ENCODE measurements at regions not wholly inside any gene's neighbourhood (a gene's known extent, or its start where the extent isn't known, plus 50 kb on each side); places are given as distances from the start of the nearest gene placed in this dataset.
"Not testable (repeated sequence)": the region's sequence is repeated elsewhere in the genome, so short reads cannot be mapped to it uniquely, and the experiment has no call there.

DNA sequence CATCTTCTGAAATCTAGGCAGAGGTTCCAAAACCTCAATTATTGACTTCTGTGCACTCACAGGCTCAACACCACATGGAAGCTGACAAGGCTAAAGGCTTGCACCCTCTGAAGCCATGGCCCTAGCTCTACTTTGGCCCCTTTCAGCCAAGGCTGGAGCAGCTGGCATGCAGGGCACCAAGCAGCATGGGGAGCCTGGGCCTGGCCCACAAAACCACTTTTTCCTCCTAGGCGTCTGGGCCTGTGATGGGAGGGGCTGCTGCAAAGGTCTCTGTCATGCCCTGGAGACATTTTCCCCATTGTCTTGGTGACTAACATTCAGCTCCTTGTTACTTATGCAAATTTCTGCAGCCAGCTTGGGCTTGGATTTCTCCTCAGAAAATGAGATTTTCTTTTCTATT, 123.5 kb upstream of the MEOX2 start:
- TF ChIP-seq, protein P1, sequence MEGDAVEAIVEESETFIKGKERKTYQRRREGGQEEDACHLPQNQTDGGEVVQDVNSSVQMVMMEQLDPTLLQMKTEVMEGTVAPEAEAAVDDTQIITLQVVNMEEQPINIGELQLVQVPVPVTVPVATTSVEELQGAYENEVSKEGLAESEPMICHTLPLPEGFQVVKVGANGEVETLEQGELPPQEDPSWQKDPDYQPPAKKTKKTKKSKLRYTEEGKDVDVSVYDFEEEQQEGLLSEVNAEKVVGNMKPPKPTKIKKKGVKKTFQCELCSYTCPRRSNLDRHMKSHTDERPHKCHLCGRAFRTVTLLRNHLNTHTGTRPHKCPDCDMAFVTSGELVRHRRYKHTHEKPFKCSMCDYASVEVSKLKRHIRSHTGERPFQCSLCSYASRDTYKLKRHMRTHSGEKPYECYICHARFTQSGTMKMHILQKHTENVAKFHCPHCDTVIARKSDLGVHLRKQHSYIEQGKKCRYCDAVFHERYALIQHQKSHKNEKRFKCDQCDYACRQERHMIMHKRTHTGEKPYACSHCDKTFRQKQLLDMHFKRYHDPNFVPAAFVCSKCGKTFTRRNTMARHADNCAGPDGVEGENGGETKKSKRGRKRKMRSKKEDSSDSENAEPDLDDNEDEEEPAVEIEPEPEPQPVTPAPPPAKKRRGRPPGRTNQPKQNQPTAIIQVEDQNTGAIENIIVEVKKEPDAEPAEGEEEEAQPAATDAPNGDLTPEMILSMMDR (IDR thresholded peaks at IDR 0.05) = not testable (repeated sequence)
- not testable (repeated sequence) for TF ChIP-seq POLR2A, POLR2AphosphoS5 (IDR thresholded peaks at IDR 0.05)
